K562 (cell line): ENCODE measurements at regions not wholly inside any gene's neighbourhood (a gene's known extent, or its start where the extent isn't known, plus 50 kb on each side); places are given as distances from the start of the nearest gene placed in this dataset.

Source experiments
- BACH1 ChIP-seq: fragments of 200-800 bp; sonication (Bioruptor generic); IDR thresholded peaks from 2 replicates; pipeline ENCODE4 v1.6.1; 2016; ENCODE audit warnings: missing genetic modification characterization, missing compliant biosample characterization
- CTCF ChIP-seq, 3 experiments: IDR thresholded peaks in 2 of 3; conservative IDR thresholded peaks in 1 of 3; 2 replicates each; pipeline ENCODE4 v1.5.1; 2011 to 2012; ENCODE audit warnings: low read length in 3 of 3, mild to moderate bottlenecking in 3 of 3, control low read depth in 2 of 3, improper control_type of control experiment in 1 of 3, inconsistent platforms in 1 of 3, low read depth in 1 of 3, mixed read lengths in 1 of 3, moderate library complexity in 1 of 3; ENCODE audit not compliant: insufficient read depth in 2 of 3
- GABPA ChIP-seq: fragments of 200-800 bp; sonication (Bioruptor generic); conservative IDR thresholded peaks from 2 replicates; pipeline ENCODE4 v1.6.1; 2016; ENCODE audit warnings: low read depth, missing genetic modification characterization, missing compliant biosample characterization
- GMEB1 ChIP-seq: fragments of 250-450 bp; sonication (Bioruptor Pico); IDR thresholded peaks from 2 replicates; pipeline ENCODE4 v1.4.0; 2020; ENCODE audit warnings: mild to moderate bottlenecking
- LEF1 ChIP-seq: fragments of 450-650 bp; IDR thresholded peaks from 2 replicates; pipeline ENCODE4 v1.6.1; 2016; ENCODE audit warnings: mild to moderate bottlenecking
- XRCC5 ChIP-seq: fragments of 200-400 bp; formaldehyde crosslinking; IDR thresholded peaks from 2 replicates; pipeline ENCODE4 v1.6.1; 2017; ENCODE audit warnings: low read depth, mild to moderate bottlenecking, low read length
- TF ChIP-seq, protein P1 (sequence below): sonication (generic); formaldehyde crosslinking; IDR thresholded peaks from 2 replicates; pipeline ENCODE4 v1.8.0; 2022; ENCODE audit warnings: mild to moderate bottlenecking, missing genetic modification reagents

- TF ChIP-seq GABPA (no peak), XRCC5 (no peak), GMEB1 (no peak), BACH1 (tag) (no peak), LEF1 (no peak), CTCF (IDR thresholded peaks at IDR 0.05 in 2 of 3, conservative IDR thresholded peaks at IDR 0.05 in 1 of 3; ENCODE audit: insufficient read depth in 2 of 3, low read depth in 1 of 3, low read length in 3 of 3) (no peak)
- TF ChIP-seq, protein P1, sequence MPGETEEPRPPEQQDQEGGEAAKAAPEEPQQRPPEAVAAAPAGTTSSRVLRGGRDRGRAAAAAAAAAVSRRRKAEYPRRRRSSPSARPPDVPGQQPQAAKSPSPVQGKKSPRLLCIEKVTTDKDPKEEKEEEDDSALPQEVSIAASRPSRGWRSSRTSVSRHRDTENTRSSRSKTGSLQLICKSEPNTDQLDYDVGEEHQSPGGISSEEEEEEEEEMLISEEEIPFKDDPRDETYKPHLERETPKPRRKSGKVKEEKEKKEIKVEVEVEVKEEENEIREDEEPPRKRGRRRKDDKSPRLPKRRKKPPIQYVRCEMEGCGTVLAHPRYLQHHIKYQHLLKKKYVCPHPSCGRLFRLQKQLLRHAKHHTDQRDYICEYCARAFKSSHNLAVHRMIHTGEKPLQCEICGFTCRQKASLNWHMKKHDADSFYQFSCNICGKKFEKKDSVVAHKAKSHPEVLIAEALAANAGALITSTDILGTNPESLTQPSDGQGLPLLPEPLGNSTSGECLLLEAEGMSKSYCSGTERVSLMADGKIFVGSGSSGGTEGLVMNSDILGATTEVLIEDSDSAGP (CRISPR knock-in tag), result no peak
These were observed 70.6 kb upstream of the TBL1X start for GRCh38 chrX:9394212-9394611.
